Keratinocyte (primary cell): ENCODE measurements at regions not wholly inside any gene's neighbourhood (a gene's known extent, or its start where the extent isn't known, plus 50 kb on each side); places are given as distances from the start of the nearest gene placed in this dataset.

Experiments
- CTCF ChIP-seq, 3 experiments: IDR thresholded peaks in 1 of 3; conservative IDR thresholded peaks in 1 of 3; optimal IDR thresholded peaks in 1 of 3; 2 replicates in 2 of 3; 3 replicates in 1 of 3; pipeline versions ENCODE3 to v1.5.1; 2011; ENCODE audit warnings: low read length in 3 of 3, mild to moderate bottlenecking in 3 of 3, moderate library complexity in 2 of 3, control low read depth in 1 of 3, inconsistent platforms in 1 of 3; ENCODE audit not compliant: insufficient read depth in 2 of 3; ENCODE audit errors: extremely low read depth in 1 of 3
- EZH2 ChIP-seq: IDR thresholded peaks from one replicate; pipeline ENCODE4 v1.6.1; 2012; ENCODE audit warnings: inconsistent platforms, mild to moderate bottlenecking, low read length, moderate library complexity

- TF ChIP-seq CTCF (optimal IDR thresholded peaks at IDR 0.05 in 1 of 3, IDR thresholded peaks at IDR 0.05 in 1 of 3, conservative IDR thresholded peaks at IDR 0.05 in 1 of 3; ENCODE audit: extremely low read depth in 1 of 3, insufficient read depth in 2 of 3, low read length in 3 of 3): no peak
- TF ChIP-seq EZH2: no peak
Measured at GRCh38 chr16:77133706-77134105, 57.3 kb upstream of the MON1B start.
